Endodermal cell (in vitro differentiated cells): ENCODE measurements at regions not wholly inside any gene's neighbourhood (a gene's known extent, or its start where the extent isn't known, plus 50 kb on each side); places are given as distances from the start of the nearest gene placed in this dataset.

Source experiments
- DNase-seq: peaks from one replicate; pipeline ENCODE4 v3.0.0-alpha.2; 2017
- H3K27ac ChIP-seq: 2 replicates; pipeline ENCODE4 v1.5.1; 2013; ENCODE audit warnings: mild to moderate bottlenecking, low read depth, low read length, moderate library complexity
- H3K27me3 ChIP-seq: 2 replicates; pipeline ENCODE4 v1.6.1; 2013; ENCODE audit warnings: mild to moderate bottlenecking, low read length, moderate library complexity; ENCODE audit not compliant: insufficient read depth, control insufficient read depth, poor library complexity, severe bottlenecking
- H3K36me3 ChIP-seq: 2 replicates; pipeline ENCODE4 v1.7.0; 2013; ENCODE audit warnings: mild to moderate bottlenecking, low read length, moderate library complexity; ENCODE audit not compliant: control insufficient read depth, insufficient read depth
- H3K4me1 ChIP-seq: one replicate; pipeline ENCODE4 v1.7.0; 2013; ENCODE audit warnings: low read length; ENCODE audit not compliant: control insufficient read depth, insufficient read depth
- H3K4me3 ChIP-seq: 2 replicates; pipeline ENCODE4 v1.5.1; 2013; ENCODE audit warnings: mild to moderate bottlenecking, low read length, moderate library complexity
- H3K9ac ChIP-seq: 2 replicates; pipeline ENCODE4 v1.6.1; 2013; ENCODE audit warnings: mild to moderate bottlenecking, low read length, moderate library complexity; ENCODE audit not compliant: poor library complexity, severe bottlenecking; ENCODE audit errors: extremely low read depth
- H3K9me3 ChIP-seq: 2 replicates; pipeline ENCODE4 v1.6.1; 2013; ENCODE audit warnings: mild to moderate bottlenecking, low read length, moderate library complexity; ENCODE audit not compliant: control insufficient read depth
- H3K27ac Mint-ChIP-seq: 2 replicates; pipeline ENCODE4 v1.8.0; 2020; ENCODE audit warnings: mixed read lengths
- H3K27me3 Mint-ChIP-seq: 2 replicates; pipeline ENCODE4 v1.8.0; 2021; ENCODE audit warnings: mild to moderate bottlenecking, mixed read lengths; ENCODE audit not compliant: insufficient read depth
- H3K36me3 Mint-ChIP-seq: 2 replicates; pipeline ENCODE4 v1.8.0; 2020; ENCODE audit warnings: low read depth, mixed read lengths
- H3K4me1 Mint-ChIP-seq: 2 replicates; pipeline ENCODE4 v1.8.0; 2020; ENCODE audit warnings: mixed read lengths
- H3K4me3 Mint-ChIP-seq: 2 replicates; pipeline ENCODE4 v1.8.0; 2020; ENCODE audit warnings: mild to moderate bottlenecking, moderate library complexity, mixed read lengths
- H3K9me3 Mint-ChIP-seq: 2 replicates; pipeline ENCODE4 v1.8.0; 2020; ENCODE audit warnings: mild to moderate bottlenecking, mixed read lengths
- WGBS, 2 experiments: methylation state at CpG; one replicate each; pipeline versions ENCODE4 v1.1.5 to v1.1.7; 2013; ENCODE audit warnings: missing lambda C conversion rate in 2 of 2, mixed read lengths in 1 of 2; ENCODE audit not compliant: insufficient coverage in 1 of 2, insufficient read length in 1 of 2; 5-methylcytosine and 5-hydroxymethylcytosine counted together
- TF ChIP-seq, protein P1 (sequence below): fragments of 200-600 bp; sonication (generic); conservative IDR thresholded peaks from 2 replicates; pipeline ENCODE4 v1.5.0; 2021; ENCODE audit warnings: antibody characterized with exemption, mild to moderate bottlenecking

DNA sequence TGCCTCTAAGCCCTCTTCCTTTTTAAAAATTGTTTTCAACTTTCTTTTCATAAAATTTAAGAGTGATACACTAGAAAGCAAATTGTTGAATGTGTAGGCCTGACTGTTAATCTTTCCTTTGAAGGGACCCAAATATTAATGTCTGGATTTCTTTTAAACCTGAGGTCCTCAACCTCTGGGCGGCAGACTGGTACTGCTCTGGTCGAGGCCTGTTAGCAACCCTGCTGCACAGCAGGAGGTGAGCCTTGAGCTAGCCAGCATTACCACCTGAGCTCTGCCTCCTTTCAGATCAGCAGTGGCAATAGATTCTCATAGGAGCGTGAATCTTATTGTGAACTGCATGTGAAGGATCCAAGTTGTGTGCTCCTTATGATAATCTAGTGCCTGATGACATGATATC, 191.2 kb downstream of the MANEA start:
- Mint-ChIP-seq H3K4me3 (no peak overlapping the region), H3K27me3 (peaks cover 4% of the 10 kb centered on the region), H3K27ac (no peak overlapping the region), H3K4me1 (peaks cover 31% of the 10 kb centered on the region), H3K9me3 (peaks cover 2% of the 10 kb centered on the region), H3K36me3 (no peaks in the 10 kb centered on the region)
- H3K4me3 ChIP-seq: no peak overlapping the region
- H3K9me3 ChIP-seq: no peaks in the 10 kb centered on the region
- no peak overlapping the region for H3K9ac ChIP-seq
- H3K27ac ChIP-seq: no peak overlapping the region
- TF ChIP-seq, protein P1, sequence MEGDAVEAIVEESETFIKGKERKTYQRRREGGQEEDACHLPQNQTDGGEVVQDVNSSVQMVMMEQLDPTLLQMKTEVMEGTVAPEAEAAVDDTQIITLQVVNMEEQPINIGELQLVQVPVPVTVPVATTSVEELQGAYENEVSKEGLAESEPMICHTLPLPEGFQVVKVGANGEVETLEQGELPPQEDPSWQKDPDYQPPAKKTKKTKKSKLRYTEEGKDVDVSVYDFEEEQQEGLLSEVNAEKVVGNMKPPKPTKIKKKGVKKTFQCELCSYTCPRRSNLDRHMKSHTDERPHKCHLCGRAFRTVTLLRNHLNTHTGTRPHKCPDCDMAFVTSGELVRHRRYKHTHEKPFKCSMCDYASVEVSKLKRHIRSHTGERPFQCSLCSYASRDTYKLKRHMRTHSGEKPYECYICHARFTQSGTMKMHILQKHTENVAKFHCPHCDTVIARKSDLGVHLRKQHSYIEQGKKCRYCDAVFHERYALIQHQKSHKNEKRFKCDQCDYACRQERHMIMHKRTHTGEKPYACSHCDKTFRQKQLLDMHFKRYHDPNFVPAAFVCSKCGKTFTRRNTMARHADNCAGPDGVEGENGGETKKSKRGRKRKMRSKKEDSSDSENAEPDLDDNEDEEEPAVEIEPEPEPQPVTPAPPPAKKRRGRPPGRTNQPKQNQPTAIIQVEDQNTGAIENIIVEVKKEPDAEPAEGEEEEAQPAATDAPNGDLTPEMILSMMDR: peak; percentile 69
- H3K36me3 ChIP-seq: no peaks in the 10 kb centered on the region
- 40% methylated on average over 3 of the region's 3 CpGs; no CpG with 5 or more reads in 1 of the 2 experiments for WGBS, 2 experiments
- H3K27me3 ChIP-seq: no peaks in the 10 kb centered on the region
- peak; percentile 88 for DNase-seq
- peaks cover 16% of the 10 kb centered on the region for H3K4me1 ChIP-seq

DNA sequence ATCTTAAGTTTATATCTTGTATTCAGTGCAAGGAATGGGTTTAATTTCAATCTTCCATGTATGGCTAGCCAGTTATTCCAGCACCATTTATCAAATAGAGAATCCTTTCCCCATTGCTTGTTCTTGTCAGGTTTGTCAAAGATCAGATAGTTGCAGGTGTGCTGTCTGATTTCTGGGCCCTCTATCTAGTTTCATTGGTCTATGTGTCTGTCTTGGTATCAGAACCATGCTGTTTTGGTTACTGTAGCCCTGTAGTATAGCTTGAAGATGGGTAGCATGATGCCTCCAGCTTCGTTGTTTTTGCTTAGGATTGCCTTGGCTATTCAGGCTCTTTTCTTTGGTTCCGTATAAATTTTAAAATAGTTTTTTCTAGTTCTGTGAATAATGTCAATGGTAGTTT, 200.0 kb downstream of the MANEA start:
- peaks cover 11% of the 10 kb centered on the region for H3K4me1 Mint-ChIP-seq

DNA sequence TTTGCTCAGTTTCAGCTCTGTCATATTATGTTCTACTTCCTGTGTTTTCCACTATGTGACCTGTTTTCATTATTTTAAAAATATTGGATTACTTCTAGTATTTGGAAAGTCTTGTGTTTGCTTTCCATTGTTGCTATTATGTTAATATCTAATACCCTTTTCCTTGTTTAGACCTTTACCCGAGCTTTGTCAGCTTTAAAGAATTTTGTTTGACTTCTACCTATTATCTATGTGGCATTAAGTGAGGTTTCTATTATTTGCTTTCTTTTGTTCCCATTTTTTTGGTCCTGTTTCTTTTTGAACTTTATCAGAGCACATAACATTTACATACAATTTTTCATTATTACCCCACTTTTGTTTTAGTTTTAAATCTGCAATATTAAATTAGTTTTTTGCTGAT, 202.7 kb downstream of the MANEA start:
- Histone ChIP-seq H3K9ac (no peak overlapping the region), H3K27ac (no peak overlapping the region), H3K9me3 (peaks cover 9% of the 10 kb centered on the region), H3K4me1 (peaks cover 3% of the 10 kb centered on the region), H3K36me3 (no peaks in the 10 kb centered on the region), H3K27me3 (no peaks in the 10 kb centered on the region), H3K4me3 (no peak overlapping the region)
- Mint-ChIP-seq H3K27ac (no peak overlapping the region), H3K9me3 (peaks cover 15% of the 10 kb centered on the region), H3K27me3 (peaks cover 6% of the 10 kb centered on the region), H3K36me3 (no peaks in the 10 kb centered on the region), H3K4me3 (no peak overlapping the region), H3K4me1 (peaks cover 11% of the 10 kb centered on the region)
- DNase-seq: no peak
- 63% methylated on average over 1 of the region's 1 CpG; no CpG with 5 or more reads in 1 of the 2 experiments for WGBS, 2 experiments
- TF ChIP-seq, protein P1: no peak

More for the DNA sequence above, 200.0 kb downstream of the MANEA start:
- no peak overlapping the region for H3K4me3 Mint-ChIP-seq
- 83 to 96% methylated on average over 1 to 2 of the region's 2 CpGs for WGBS, 2 experiments
- Histone ChIP-seq H3K27ac (no peak overlapping the region), H3K9ac (no peak overlapping the region), H3K9me3 (peaks cover 9% of the 10 kb centered on the region), H3K36me3 (no peaks in the 10 kb centered on the region), H3K4me3 (no peak overlapping the region), H3K4me1 (peaks cover 6% of the 10 kb centered on the region), H3K27me3 (no peaks in the 10 kb centered on the region)
- peaks cover 8% of the 10 kb centered on the region for H3K27me3 Mint-ChIP-seq
- H3K27ac Mint-ChIP-seq: no peak overlapping the region
- TF ChIP-seq, protein P1: no peak
- peaks cover 15% of the 10 kb centered on the region for H3K9me3 Mint-ChIP-seq
- DNase-seq: no peak
- no peaks in the 10 kb centered on the region for H3K36me3 Mint-ChIP-seq
